ENCODE measurements at regions not wholly inside any gene's neighbourhood (a gene's known extent, or its start where the extent isn't known, plus 50 kb on each side); places are given as distances from the start of the nearest gene placed in this dataset.

- TF ChIP-seq, protein P1, sequence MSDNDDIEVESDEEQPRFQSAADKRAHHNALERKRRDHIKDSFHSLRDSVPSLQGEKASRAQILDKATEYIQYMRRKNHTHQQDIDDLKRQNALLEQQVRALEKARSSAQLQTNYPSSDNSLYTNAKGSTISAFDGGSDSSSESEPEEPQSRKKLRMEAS (IDR thresholded peaks at IDR 0.05) = no peak
- TF ChIP-seq TEAD4 (IDR thresholded peaks at IDR 0.05) (no peak), EGR1 (IDR thresholded peaks at IDR 0.05) (no peak), CEBPB (IDR thresholded peaks at IDR 0.05) (no peak), TCF12 (IDR thresholded peaks at IDR 0.05; ENCODE audit: low read depth) (no peak), EP300 (IDR thresholded peaks at IDR 0.05; ENCODE audit: borderline replicate concordance) (no peak), YY1 (IDR thresholded peaks at IDR 0.05; ENCODE audit: low read depth) (no peak), FOXM1 (IDR thresholded peaks at IDR 0.05; ENCODE audit: borderline replicate concordance, low read depth) (no peak), ZBTB7A (IDR thresholded peaks at IDR 0.05; ENCODE audit: low read depth) (no peak), RAD21 (IDR thresholded peaks at IDR 0.05; ENCODE audit: low read depth) (no peak), CREB1 (IDR thresholded peaks at IDR 0.05; ENCODE audit: low read depth) (no peak), TAF1 (IDR thresholded peaks at IDR 0.05; ENCODE audit: low read depth) (no peak)
- TF ChIP-seq, protein P2, sequence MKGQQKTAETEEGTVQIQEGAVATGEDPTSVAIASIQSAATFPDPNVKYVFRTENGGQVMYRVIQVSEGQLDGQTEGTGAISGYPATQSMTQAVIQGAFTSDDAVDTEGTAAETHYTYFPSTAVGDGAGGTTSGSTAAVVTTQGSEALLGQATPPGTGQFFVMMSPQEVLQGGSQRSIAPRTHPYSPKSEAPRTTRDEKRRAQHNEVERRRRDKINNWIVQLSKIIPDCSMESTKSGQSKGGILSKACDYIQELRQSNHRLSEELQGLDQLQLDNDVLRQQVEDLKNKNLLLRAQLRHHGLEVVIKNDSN (IDR thresholded peaks at IDR 0.05) = no peak
- TF ChIP-seq, protein P3, sequence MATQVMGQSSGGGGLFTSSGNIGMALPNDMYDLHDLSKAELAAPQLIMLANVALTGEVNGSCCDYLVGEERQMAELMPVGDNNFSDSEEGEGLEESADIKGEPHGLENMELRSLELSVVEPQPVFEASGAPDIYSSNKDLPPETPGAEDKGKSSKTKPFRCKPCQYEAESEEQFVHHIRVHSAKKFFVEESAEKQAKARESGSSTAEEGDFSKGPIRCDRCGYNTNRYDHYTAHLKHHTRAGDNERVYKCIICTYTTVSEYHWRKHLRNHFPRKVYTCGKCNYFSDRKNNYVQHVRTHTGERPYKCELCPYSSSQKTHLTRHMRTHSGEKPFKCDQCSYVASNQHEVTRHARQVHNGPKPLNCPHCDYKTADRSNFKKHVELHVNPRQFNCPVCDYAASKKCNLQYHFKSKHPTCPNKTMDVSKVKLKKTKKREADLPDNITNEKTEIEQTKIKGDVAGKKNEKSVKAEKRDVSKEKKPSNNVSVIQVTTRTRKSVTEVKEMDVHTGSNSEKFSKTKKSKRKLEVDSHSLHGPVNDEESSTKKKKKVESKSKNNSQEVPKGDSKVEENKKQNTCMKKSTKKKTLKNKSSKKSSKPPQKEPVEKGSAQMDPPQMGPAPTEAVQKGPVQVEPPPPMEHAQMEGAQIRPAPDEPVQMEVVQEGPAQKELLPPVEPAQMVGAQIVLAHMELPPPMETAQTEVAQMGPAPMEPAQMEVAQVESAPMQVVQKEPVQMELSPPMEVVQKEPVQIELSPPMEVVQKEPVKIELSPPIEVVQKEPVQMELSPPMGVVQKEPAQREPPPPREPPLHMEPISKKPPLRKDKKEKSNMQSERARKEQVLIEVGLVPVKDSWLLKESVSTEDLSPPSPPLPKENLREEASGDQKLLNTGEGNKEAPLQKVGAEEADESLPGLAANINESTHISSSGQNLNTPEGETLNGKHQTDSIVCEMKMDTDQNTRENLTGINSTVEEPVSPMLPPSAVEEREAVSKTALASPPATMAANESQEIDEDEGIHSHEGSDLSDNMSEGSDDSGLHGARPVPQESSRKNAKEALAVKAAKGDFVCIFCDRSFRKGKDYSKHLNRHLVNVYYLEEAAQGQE (IDR thresholded peaks at IDR 0.05; ENCODE audit: low read depth) = no peak
Observed at GRCh38 chr7:155886391-155887173, 74.3 kb upstream of the SHH start.

- TF ChIP-seq CREB1 (IDR thresholded peaks at IDR 0.05; ENCODE audit: low read depth) (no peak), TAF1 (IDR thresholded peaks at IDR 0.05; ENCODE audit: low read depth) (no peak), EGR1 (IDR thresholded peaks at IDR 0.05) (no peak), NFIC (IDR thresholded peaks at IDR 0.05) (no peak), RAD21 (IDR thresholded peaks at IDR 0.05; ENCODE audit: low read depth) (no peak), TEAD4 (IDR thresholded peaks at IDR 0.05) (no peak), ZBTB7A (IDR thresholded peaks at IDR 0.05; ENCODE audit: low read depth) (no peak), FOXM1 (IDR thresholded peaks at IDR 0.05; ENCODE audit: borderline replicate concordance, low read depth) (no peak), TCF12 (IDR thresholded peaks at IDR 0.05; ENCODE audit: low read depth) (no peak), YY1 (IDR thresholded peaks at IDR 0.05; ENCODE audit: low read depth) (no peak), CEBPB (IDR thresholded peaks at IDR 0.05) (no peak), EP300 (IDR thresholded peaks at IDR 0.05; ENCODE audit: borderline replicate concordance) (no peak)
- TF ChIP-seq, protein P3 (IDR thresholded peaks at IDR 0.05; ENCODE audit: low read depth) = no peak
- TF ChIP-seq, protein P2 (IDR thresholded peaks at IDR 0.05) = no peak
- TF ChIP-seq, protein P1 (IDR thresholded peaks at IDR 0.05) = no peak
Observed at GRCh38 chr7:155885167-155886155, 73.2 kb upstream of the SHH start.

- TF ChIP-seq CEBPB (IDR thresholded peaks at IDR 0.05) = no peak
- no peak for TF ChIP-seq TCF12 (IDR thresholded peaks at IDR 0.05; ENCODE audit: low read depth)
Observed at GRCh38 chr7:155884225-155885166, 72.2 kb upstream of the SHH start.

- TF ChIP-seq, protein P2 (IDR thresholded peaks at IDR 0.05) = no peak
- no peak for TF ChIP-seq FOXM1 (IDR thresholded peaks at IDR 0.05; ENCODE audit: borderline replicate concordance, low read depth)
- TF ChIP-seq CREB1 (IDR thresholded peaks at IDR 0.05; ENCODE audit: low read depth) = no peak
- no peak for TF ChIP-seq CEBPB (IDR thresholded peaks at IDR 0.05)
- no peak for TF ChIP-seq TCF12 (IDR thresholded peaks at IDR 0.05; ENCODE audit: low read depth)
- TF ChIP-seq TAF1 (IDR thresholded peaks at IDR 0.05; ENCODE audit: low read depth) = no peak
- TF ChIP-seq RAD21 (IDR thresholded peaks at IDR 0.05; ENCODE audit: low read depth) = no peak
- no peak for TF ChIP-seq NFIC (IDR thresholded peaks at IDR 0.05)
- TF ChIP-seq, protein P1 (IDR thresholded peaks at IDR 0.05) = no peak
- TF ChIP-seq EGR1 (IDR thresholded peaks at IDR 0.05) = no peak
Observed at GRCh38 chr7:155883491-155884224, 71.4 kb upstream of the SHH start.

Data from Ishikawa (cell line).